Suprapubic skin (tissue), 4 donors: ENCODE measurements at regions not wholly inside any gene's neighbourhood (a gene's known extent, or its start where the extent isn't known, plus 50 kb on each side); places are given as distances from the start of the nearest gene placed in this dataset.
"Not testable (repeated sequence)": the region's sequence is repeated elsewhere in the genome, so short reads cannot be mapped to it uniquely, and the experiment has no call there.

Experiments
- DNase-seq, 2 donors: peaks; one replicate each; pipeline ENCODE4 v3.0.0-alpha.2; 2019; ENCODE audit warnings: low spot score in 2 of 2
- H3K27ac ChIP-seq: fragments of 200-600 bp; sonication (generic); one replicate; pipeline ENCODE4 v1.5.1; 2019
- H3K27me3 ChIP-seq: fragments of 200-600 bp; sonication (generic); one replicate; pipeline ENCODE4 v1.5.1; 2019
- H3K36me3 ChIP-seq: fragments of 200-600 bp; sonication (generic); one replicate; pipeline ENCODE4 v1.5.1; 2019
- H3K4me1 ChIP-seq: fragments of 200-600 bp; sonication (generic); one replicate; pipeline ENCODE4 v1.5.1; 2019
- H3K4me3 ChIP-seq: fragments of 200-600 bp; sonication (generic); one replicate; pipeline ENCODE4 v1.5.1; 2019; ENCODE audit warnings: mild to moderate bottlenecking
- H3K9me3 ChIP-seq: fragments of 200-600 bp; sonication (generic); one replicate; pipeline ENCODE4 v1.5.1; 2019
- CTCF ChIP-seq, 2 donors: fragments of 200-600 bp in 1 of 2; fragments of 450-650 bp in 1 of 2; sonication (generic) in 1 of 2; IDR thresholded peaks; one replicate each; pipeline ENCODE4 v1.5.1; 2016 to 2019; ENCODE audit warnings: antibody characterized with exemption in 2 of 2, mild to moderate bottlenecking in 1 of 2, moderate library complexity in 1 of 2
- EP300 ChIP-seq: sonication (generic); formaldehyde crosslinking; IDR thresholded peaks from one replicate; pipeline ENCODE4 v1.6.1; 2017; ENCODE audit warnings: antibody characterized with exemption
- POLR2A ChIP-seq, 2 donors: fragments of 450-650 bp; IDR thresholded peaks; one replicate each; pipeline ENCODE4 v1.6.1; 2017; ENCODE audit warnings: antibody characterized with exemption in 2 of 2, mild to moderate bottlenecking in 2 of 2, moderate library complexity in 2 of 2
- POLR2AphosphoS5 ChIP-seq, 3 donors: sonication (generic); formaldehyde crosslinking; IDR thresholded peaks; one replicate each; pipeline ENCODE4 v1.6.1; 2017; ENCODE audit warnings: antibody characterized with exemption in 3 of 3
- WGBS: methylation state at CpG from one replicate; pipeline ENCODE4 v1.1.5; 2018; 5-methylcytosine and 5-hydroxymethylcytosine counted together

GRCh38 chr13:50615234-50615633 is 228.3 kb downstream of the DLEU7 start:
- H3K36me3 ChIP-seq, result no peaks in the 10 kb centered on the region
- no peak for DNase-seq
- TF ChIP-seq POLR2AphosphoS5 (IDR thresholded peaks at IDR 0.05) (no peak), POLR2A (IDR thresholded peaks at IDR 0.05) (no peak), EP300 (no peak), CTCF (IDR thresholded peaks at IDR 0.05) (no peak)
- no peaks in the 10 kb centered on the region for H3K4me1 ChIP-seq
- no peaks in the 10 kb centered on the region for H3K9me3 ChIP-seq
- H3K27me3 ChIP-seq, result no peaks in the 10 kb centered on the region
- no peak overlapping the region for H3K4me3 ChIP-seq
- 88% methylated on average over 2 of the region's 2 CpGs for WGBS
- no peak overlapping the region for H3K27ac ChIP-seq

- H3K4me1 ChIP-seq, result no peaks in the 10 kb centered on the region
- H3K27ac ChIP-seq, result no peak overlapping the region
- WGBS, result 93% methylated on average over 2 of the region's 2 CpGs
- no peaks in the 10 kb centered on the region for H3K27me3 ChIP-seq
- DNase-seq, result no peak
- TF ChIP-seq POLR2A (IDR thresholded peaks at IDR 0.05) (no peak), CTCF (IDR thresholded peaks at IDR 0.05) (no peak), POLR2AphosphoS5 (IDR thresholded peaks at IDR 0.05) (no peak), EP300 (no peak)
- no peaks in the 10 kb centered on the region for H3K36me3 ChIP-seq
- no peaks in the 10 kb centered on the region for H3K9me3 ChIP-seq
- no peak overlapping the region for H3K4me3 ChIP-seq
These were observed 227.4 kb downstream of the DLEU7 start for GRCh38 chr13:50616101-50616500.

- no peak overlapping the region for H3K27ac ChIP-seq
- H3K4me3 ChIP-seq, result no peak overlapping the region
- H3K27me3 ChIP-seq, result no peaks in the 10 kb centered on the region
- H3K9me3 ChIP-seq, result no peaks in the 10 kb centered on the region
- H3K4me1 ChIP-seq, result no peaks in the 10 kb centered on the region
- TF ChIP-seq EP300 (no peak), POLR2AphosphoS5 (IDR thresholded peaks at IDR 0.05) (no peak), POLR2A (IDR thresholded peaks at IDR 0.05) (no peak)
- no peaks in the 10 kb centered on the region for H3K36me3 ChIP-seq
- WGBS, result 90% methylated on average over 3 of the region's 3 CpGs
- no peak for DNase-seq
These were observed 226.3 kb downstream of the DLEU7 start for GRCh38 chr13:50617134-50617721.

- 92% methylated on average over 3 of the region's 3 CpGs for WGBS
- Histone ChIP-seq H3K4me3 (no peak overlapping the region), H3K4me1 (no peaks in the 10 kb centered on the region), H3K9me3 (no peaks in the 10 kb centered on the region), H3K36me3 (no peaks in the 10 kb centered on the region), H3K27me3 (no peaks in the 10 kb centered on the region), H3K27ac (no peak overlapping the region)
- DNase-seq, result no peak
- TF ChIP-seq EP300 (no peak), POLR2AphosphoS5 (IDR thresholded peaks at IDR 0.05) (no peak), POLR2A (IDR thresholded peaks at IDR 0.05) (no peak), CTCF (IDR thresholded peaks at IDR 0.05) (no peak)
These were observed 225.3 kb downstream of the DLEU7 start for GRCh38 chr13:50618206-50618605.

- TF ChIP-seq POLR2A (IDR thresholded peaks at IDR 0.05), result no peak
- no peak for TF ChIP-seq POLR2AphosphoS5 (IDR thresholded peaks at IDR 0.05)
- no peak for TF ChIP-seq EP300
- TF ChIP-seq CTCF (IDR thresholded peaks at IDR 0.05), result no peak
- no peaks in the 10 kb centered on the region for H3K9me3 ChIP-seq
- H3K27ac ChIP-seq, result no peak overlapping the region
- no peak for DNase-seq
- no peaks in the 10 kb centered on the region for H3K27me3 ChIP-seq
- no peaks in the 10 kb centered on the region for H3K4me1 ChIP-seq
- H3K4me3 ChIP-seq, result no peak overlapping the region
- WGBS, result 89% methylated on average over 3 of the region's 3 CpGs
- H3K36me3 ChIP-seq, result no peaks in the 10 kb centered on the region
These were observed 217.4 kb downstream of the DLEU7 start for GRCh38 chr13:50626101-50626547.

- Histone ChIP-seq H3K4me1 (no peaks in the 10 kb centered on the region), H3K27me3 (no peaks in the 10 kb centered on the region), H3K9me3 (no peaks in the 10 kb centered on the region), H3K4me3 (no peak overlapping the region), H3K36me3 (no peaks in the 10 kb centered on the region), H3K27ac (no peak overlapping the region)
- 95% methylated on average over 1 of the region's 1 CpG for WGBS
- DNase-seq, result no peak
- no peak for TF ChIP-seq POLR2A (IDR thresholded peaks at IDR 0.05)
- TF ChIP-seq CTCF (IDR thresholded peaks at IDR 0.05), result no peak
- no peak for TF ChIP-seq POLR2AphosphoS5 (IDR thresholded peaks at IDR 0.05)
- no peak for TF ChIP-seq EP300
These were observed 216.4 kb downstream of the DLEU7 start for GRCh38 chr13:50627111-50627510.

GRCh38 chr13:50628512-50628911 is 215.0 kb downstream of the DLEU7 start:
- H3K27me3 ChIP-seq, H3K27ac ChIP-seq, H3K9me3 ChIP-seq, H3K4me3 ChIP-seq, H3K4me1 ChIP-seq, DNase-seq, H3K36me3 ChIP-seq: not testable (repeated sequence)
- WGBS, result 97% methylated on average over 3 of the region's 3 CpGs
